Vagina (tissue), 2 donors: ENCODE measurements at regions not wholly inside any gene's neighbourhood (a gene's known extent, or its start where the extent isn't known, plus 50 kb on each side); places are given as distances from the start of the nearest gene placed in this dataset.

ENCODE experiments used
- DNase-seq, 2 donors: peaks; one replicate each; pipeline ENCODE4 v3.0.0-alpha.2; 2017; ENCODE audit errors: extremely low spot score in 2 of 2
- H3K27ac ChIP-seq: fragments of 200-600 bp; sonication (generic); one replicate; pipeline ENCODE4 v1.5.1; 2019
- H3K27me3 ChIP-seq: fragments of 200-600 bp; sonication (generic); one replicate; pipeline ENCODE4 v1.5.1; 2019
- H3K36me3 ChIP-seq, 2 donors: fragments of 200-600 bp; sonication (generic); one replicate each; pipeline ENCODE4 v1.5.1; 2017 to 2019
- H3K4me1 ChIP-seq: fragments of 200-600 bp; sonication (generic); one replicate; pipeline ENCODE4 v1.5.1; 2019
- H3K4me3 ChIP-seq, 2 donors: fragments of 200-600 bp; sonication (generic); 1 replicate in 1 of 2; 2 replicates in 1 of 2; pipeline ENCODE4 v1.5.1; 2016 to 2019
- H3K9me3 ChIP-seq: fragments of 200-600 bp; sonication (generic); one replicate; pipeline ENCODE4 v1.5.1; 2019
- CTCF ChIP-seq, 3 experiments: fragments of 450-650 bp in 2 of 3; fragments of 200-600 bp in 1 of 3; sonication (generic) in 1 of 3; IDR thresholded peaks; one replicate each; pipeline ENCODE4 v1.5.1; 2017 to 2019; ENCODE audit warnings: antibody characterized with exemption in 3 of 3, mild to moderate bottlenecking in 2 of 3, moderate library complexity in 2 of 3
- POLR2A ChIP-seq, 2 donors: fragments of 450-650 bp; IDR thresholded peaks; one replicate each; pipeline ENCODE4 v1.6.1; 2017; ENCODE audit warnings: antibody characterized with exemption in 2 of 2, mild to moderate bottlenecking in 2 of 2, moderate library complexity in 2 of 2
- POLR2AphosphoS5 ChIP-seq, 2 donors: sonication (generic); formaldehyde crosslinking; IDR thresholded peaks; one replicate each; pipeline ENCODE4 v1.9.0; 2017; ENCODE audit warnings: antibody characterized with exemption in 2 of 2, mild to moderate bottlenecking in 2 of 2, low read depth in 1 of 2; ENCODE audit not compliant: insufficient read depth in 1 of 2
- intact Hi-C: fragments of 100-400 bp; cut with DNase I; formaldehyde crosslinking; loops from one replicate; pipeline ENCODE4 v1.15.1; 2023

GRCh38 chr1:234845097-234845660 is 235.2 kb upstream of the IRF2BP2 start:
- DNase-seq: no peak
- intact Hi-C loops: no loop called here
- no peaks in the 10 kb centered on the region for H3K36me3 ChIP-seq
- H3K4me1 ChIP-seq: peaks cover 7% of the 10 kb centered on the region
- H3K9me3 ChIP-seq: no peaks in the 10 kb centered on the region
- H3K27me3 ChIP-seq: no peaks in the 10 kb centered on the region
- TF ChIP-seq POLR2AphosphoS5 (IDR thresholded peaks at IDR 0.05; ENCODE audit: insufficient read depth in 1 of 2, low read depth in 1 of 2) (no peak), POLR2A (IDR thresholded peaks at IDR 0.05) (no peak), CTCF (IDR thresholded peaks at IDR 0.05) (no peak)
- no peak overlapping the region for H3K4me3 ChIP-seq
- no peak overlapping the region for H3K27ac ChIP-seq

GRCh38 chr1:234844479-234845031 is 234.6 kb upstream of the IRF2BP2 start:
- H3K27ac ChIP-seq: no peak overlapping the region
- no peaks in the 10 kb centered on the region for H3K36me3 ChIP-seq
- TF ChIP-seq POLR2AphosphoS5 (IDR thresholded peaks at IDR 0.05; ENCODE audit: insufficient read depth in 1 of 2, low read depth in 1 of 2) (no peak), POLR2A (IDR thresholded peaks at IDR 0.05) (no peak), CTCF (IDR thresholded peaks at IDR 0.05) (no peak)
- peaks cover 7% of the 10 kb centered on the region for H3K4me1 ChIP-seq
- no peaks in the 10 kb centered on the region for H3K9me3 ChIP-seq
- no peak overlapping the region for H3K4me3 ChIP-seq
- no peaks in the 10 kb centered on the region for H3K27me3 ChIP-seq
- DNase-seq: no peak
- intact Hi-C loops: no loop called here

GRCh38 chr1:234843946-234844345 is 234.0 kb upstream of the IRF2BP2 start:
- no peak for TF ChIP-seq POLR2A (IDR thresholded peaks at IDR 0.05)
- no peak for TF ChIP-seq POLR2AphosphoS5 (IDR thresholded peaks at IDR 0.05; ENCODE audit: insufficient read depth in 1 of 2, low read depth in 1 of 2)
- no peak for TF ChIP-seq CTCF (IDR thresholded peaks at IDR 0.05)
- intact Hi-C loops: no loop called here
- no peak overlapping the region for H3K4me3 ChIP-seq
- H3K4me1 ChIP-seq: peaks cover 7% of the 10 kb centered on the region
- H3K9me3 ChIP-seq: no peaks in the 10 kb centered on the region
- H3K27me3 ChIP-seq: no peaks in the 10 kb centered on the region
- H3K36me3 ChIP-seq: no peaks in the 10 kb centered on the region
- no peak overlapping the region for H3K27ac ChIP-seq
- no peak for DNase-seq

GRCh38 chr1:234842726-234843641 is 233.0 kb upstream of the IRF2BP2 start:
- H3K36me3 ChIP-seq: no peaks in the 10 kb centered on the region
- H3K4me3 ChIP-seq: no peak overlapping the region
- no peak for DNase-seq
- H3K27me3 ChIP-seq: no peaks in the 10 kb centered on the region
- TF ChIP-seq POLR2AphosphoS5 (IDR thresholded peaks at IDR 0.05; ENCODE audit: insufficient read depth in 1 of 2, low read depth in 1 of 2) (no peak), CTCF (IDR thresholded peaks at IDR 0.05) (no peak), POLR2A (IDR thresholded peaks at IDR 0.05) (no peak)
- H3K4me1 ChIP-seq: peaks cover 7% of the 10 kb centered on the region
- no peaks in the 10 kb centered on the region for H3K9me3 ChIP-seq
- intact Hi-C loops: loop anchor here (1.0 kb wide), 1 partner anchor 14 kb away; no protein-coding TSS in a partner anchor
- H3K27ac ChIP-seq: no peak overlapping the region
